H54 (cell line): ENCODE measurements at regions not wholly inside any gene's neighbourhood (a gene's known extent, or its start where the extent isn't known, plus 50 kb on each side); places are given as distances from the start of the nearest gene placed in this dataset.
A peak's percentile ranks its signal among the peaks of the same experiment; 100 is the strongest.

Experiments used
- DNase-seq: peaks from one replicate; pipeline ENCODE4 v3.0.0; 2011; ENCODE audit warnings: low spot score, mixed read lengths; ENCODE audit not compliant: insufficient read length
- FAIRE-seq: peaks from 3 replicates; lab custom pipeline; 2011; peaks lifted over from hg19 to GRCh38; lab: Jason Lieb, UNC
- POLR2A ChIP-seq: IDR thresholded peaks from 2 replicates; pipeline ENCODE4 v1.6.1; 2011; ENCODE audit warnings: low read depth, mild to moderate bottlenecking, low read length

- FAIRE-seq (no peak), DNase-seq (no peak)
- TF ChIP-seq POLR2A: no peak
Observed at GRCh38 chr3:140830391-140830790, 111.2 kb upstream of the SLC25A36 start.

- DNase-seq (no peak), FAIRE-seq (no peak)
- no peak for TF ChIP-seq POLR2A
Observed at GRCh38 chr3:140832883-140833282, 108.8 kb upstream of the SLC25A36 start.

- FAIRE-seq: no peak
- no peak for TF ChIP-seq POLR2A
- DNase-seq: peak; percentile 23
Observed at GRCh38 chr3:140834266-140835037, 107.2 kb upstream of the SLC25A36 start.

GRCh38 chr3:140842984-140843649 is 98.5 kb upstream of the SLC25A36 start:
- no peak for DNase-seq
- FAIRE-seq: no peak

GRCh38 chr3:140843656-140844055 is 98.0 kb upstream of the SLC25A36 start:
- TF ChIP-seq POLR2A: no peak
- DNase-seq: no peak
- FAIRE-seq: no peak

More at GRCh38 chr3:140842984-140843649, 98.5 kb upstream of the SLC25A36 start:
- no peak for TF ChIP-seq POLR2A

GRCh38 chr3:140844072-140844471 is 97.6 kb upstream of the SLC25A36 start:
- TF ChIP-seq POLR2A: no peak
- FAIRE-seq (no peak), DNase-seq (no peak)

GRCh38 chr3:140845882-140846281 is 95.8 kb upstream of the SLC25A36 start:
- DNase-seq: no peak
- TF ChIP-seq POLR2A: no peak
- FAIRE-seq: no peak

GRCh38 chr3:140848666-140849065 is 93.0 kb upstream of the SLC25A36 start:
- FAIRE-seq: no peak
- no peak for DNase-seq
- no peak for TF ChIP-seq POLR2A

- no peak for TF ChIP-seq POLR2A
- DNase-seq: peak; percentile 5
- FAIRE-seq: no peak
Observed at GRCh38 chr3:140850210-140850955, 91.3 kb upstream of the SLC25A36 start.

- no peak for FAIRE-seq
Observed at GRCh38 chr3:140854961-140855360, 86.7 kb upstream of the SLC25A36 start.

GRCh38 chr3:140856905-140857304 is 84.7 kb upstream of the SLC25A36 start:
- TF ChIP-seq POLR2A: no peak
- DNase-seq (no peak), FAIRE-seq (no peak)

More at GRCh38 chr3:140854961-140855360, 86.7 kb upstream of the SLC25A36 start:
- TF ChIP-seq POLR2A: no peak
- no peak for DNase-seq

- no peak for TF ChIP-seq POLR2A
- DNase-seq (no peak), FAIRE-seq (no peak)
Observed at GRCh38 chr3:140857993-140858392, 83.6 kb upstream of the SLC25A36 start.

GRCh38 chr3:140859592-140860336 is 81.9 kb upstream of the SLC25A36 start:
- no peak for TF ChIP-seq POLR2A
- DNase-seq (no peak), FAIRE-seq (no peak)
